H1 (cell line): ENCODE measurements at regions not wholly inside any gene's neighbourhood (a gene's known extent, or its start where the extent isn't known, plus 50 kb on each side); places are given as distances from the start of the nearest gene placed in this dataset.

Source experiments
- CTCF ChIA-PET: fragments of 300-600 bp; sonication (Branson Sonifier 250); formaldehyde crosslinking; loops from one replicate; lab custom pipeline; 2021; ENCODE audit not compliant: partially characterized antibody; lab: Charles Lee
- POLR2A ChIA-PET: fragments of 300-600 bp; sonication (Branson Sonifier 250); formaldehyde crosslinking; loops from one replicate; lab custom pipeline; 2021; ENCODE audit warnings: inconsistent platforms; ENCODE audit not compliant: partially characterized antibody; lab: Charles Lee
- DNase-seq, 2 experiments: peaks; one replicate each; pipeline versions ENCODE4 v3.0.0 to v3.0.0-alpha.2; 2010 to 2022; ENCODE audit warnings: low spot score in 2 of 2, low read depth in 1 of 2, mixed read lengths in 1 of 2
- FAIRE-seq: peaks from 2 replicates; lab custom pipeline; 2011; peaks lifted over from hg19 to GRCh38; lab: Jason Lieb, UNC
- H2AFZ ChIP-seq: 2 replicates; pipeline ENCODE4 v1.8.1; 2012; ENCODE audit warnings: low read length, inconsistent platforms
- H2AK5ac ChIP-seq: 2 replicates; pipeline ENCODE4 v1.6.1; 2013; ENCODE audit warnings: low read depth, low read length
- H2BK120ac ChIP-seq: replicated peaks from 2 replicates; pipeline ENCODE3; 2013; ENCODE audit warnings: low read depth, low read length, inconsistent platforms
- H2BK12ac ChIP-seq: 2 replicates; pipeline ENCODE4 v1.6.1; 2013; ENCODE audit warnings: low read depth, low read length
- H2BK15ac ChIP-seq: 2 replicates; pipeline ENCODE4 v1.6.1; 2013; ENCODE audit warnings: low read length
- H2BK20ac ChIP-seq: 2 replicates; pipeline ENCODE4 v1.6.1; 2013; ENCODE audit warnings: low read length
- H2BK5ac ChIP-seq: 2 replicates; pipeline ENCODE4 v1.6.1; 2013; ENCODE audit warnings: low read depth, low read length
- H3K14ac ChIP-seq: 2 replicates; pipeline ENCODE4 v1.6.1; 2013; ENCODE audit warnings: inconsistent platforms; ENCODE audit not compliant: insufficient read length
- H3K18ac ChIP-seq: 2 replicates; pipeline ENCODE4 v1.6.1; 2013; ENCODE audit warnings: low read length; ENCODE audit errors: extremely low read depth
- H3K23ac ChIP-seq: 2 replicates; pipeline ENCODE4 v1.6.1; 2013; ENCODE audit warnings: inconsistent platforms; ENCODE audit not compliant: insufficient read length
- H3K23me2 ChIP-seq: 2 replicates; pipeline ENCODE4 v1.6.1; 2013; ENCODE audit warnings: low read depth, low read length
- H3K27ac ChIP-seq: 2 replicates; pipeline ENCODE4 v1.6.1; 2011; ENCODE audit warnings: low read depth, low read length, inconsistent platforms
- H3K27me3 ChIP-seq, 4 experiments: replicated peaks in 1 of 4; 1 replicate in 1 of 4; 2 replicates in 3 of 4; pipeline versions ENCODE4 v1.6.1 to v1.8.1; 2011 to 2013; ENCODE audit warnings: low read length in 3 of 4, mild to moderate bottlenecking in 3 of 4, inconsistent platforms in 2 of 4, mixed read lengths in 2 of 4, moderate library complexity in 1 of 4; ENCODE audit not compliant: control insufficient read depth in 3 of 4, insufficient read depth in 3 of 4; ENCODE audit errors: extremely low read depth in 1 of 4
- H3K36me3 ChIP-seq, 4 experiments: 2 replicates each; pipeline versions ENCODE4 v1.6.1 to v1.8.1; 2011 to 2013; ENCODE audit warnings: mild to moderate bottlenecking in 4 of 4, low read length in 3 of 4, moderate library complexity in 2 of 4, control low read depth in 1 of 4, inconsistent platforms in 1 of 4; ENCODE audit not compliant: insufficient read depth in 4 of 4, control insufficient read depth in 2 of 4
- H3K4ac ChIP-seq: replicated peaks from 2 replicates; pipeline ENCODE3; 2013; ENCODE audit warnings: low read length, low read depth, mixed read lengths, inconsistent platforms; ENCODE audit not compliant: insufficient read length
- H3K4me1 ChIP-seq, 4 experiments: replicated peaks in 1 of 4; 1 replicate in 1 of 4; 2 replicates in 3 of 4; pipeline versions ENCODE4 v1.6.1 to v1.8.1; 2011 to 2013; ENCODE audit warnings: low read length in 3 of 4, inconsistent platforms in 2 of 4, mixed read lengths in 1 of 4; ENCODE audit not compliant: insufficient read depth in 4 of 4, control insufficient read depth in 3 of 4
- H3K4me2 ChIP-seq, 2 experiments: 2 replicates each; pipeline versions ENCODE4 v1.6.1 to v1.8.1; 2011 to 2013; ENCODE audit warnings: low read depth in 2 of 2, low read length in 2 of 2, control low read depth in 1 of 2, inconsistent platforms in 1 of 2, mild to moderate bottlenecking in 1 of 2; ENCODE audit not compliant: insufficient read depth in 1 of 2
- H3K4me3 ChIP-seq, 4 experiments: fragments of 200-600, 300-600 bp in 1 of 4; sonication (generic), shearing (Covaris generic), sonication (Bioruptor Twin) in 1 of 4; 2 replicates each; pipeline versions ENCODE4 v1.5.1 to v1.8.1; 2011 to 2016; ENCODE audit warnings: low read length in 4 of 4, low read depth in 3 of 4, control low read depth in 2 of 4, inconsistent platforms in 2 of 4, mild to moderate bottlenecking in 2 of 4, mixed read lengths in 1 of 4, moderate library complexity in 1 of 4; ENCODE audit not compliant: insufficient read depth in 2 of 4; ENCODE audit errors: extremely low read depth in 1 of 4
- H3K56ac ChIP-seq: replicated peaks from 2 replicates; pipeline ENCODE3; 2013; ENCODE audit warnings: low read depth, mild to moderate bottlenecking, mixed read lengths, low read length, inconsistent platforms; ENCODE audit not compliant: insufficient read length
- H3K79me1 ChIP-seq: 2 replicates; pipeline ENCODE4 v1.6.1; 2013; ENCODE audit warnings: low read depth, low read length, control low read depth
- H3K79me2 ChIP-seq, 2 experiments: 2 replicates each; pipeline versions ENCODE4 v1.6.1 to v1.8.1; 2012 to 2013; ENCODE audit warnings: low read length in 2 of 2, mild to moderate bottlenecking in 2 of 2, inconsistent platforms in 1 of 2; ENCODE audit not compliant: insufficient read depth in 2 of 2, control insufficient read depth in 1 of 2
- H3K9ac ChIP-seq, 4 experiments: replicated peaks in 1 of 4; 1 replicate in 1 of 4; 2 replicates in 3 of 4; pipeline versions ENCODE4 v1.6.1 to v1.8.1; 2011 to 2013; ENCODE audit warnings: low read depth in 3 of 4, low read length in 3 of 4, control low read depth in 2 of 4, mild to moderate bottlenecking in 2 of 4, moderate library complexity in 2 of 4, inconsistent platforms in 1 of 4; ENCODE audit errors: extremely low read depth in 1 of 4
- H3K9me3 ChIP-seq, 2 experiments: 2 replicates each; pipeline versions ENCODE4 v1.6.1 to v1.8.1; 2012 to 2013; ENCODE audit warnings: mild to moderate bottlenecking in 2 of 2, moderate library complexity in 2 of 2, control low read depth in 1 of 2, inconsistent platforms in 1 of 2, low read depth in 1 of 2, low read length in 1 of 2, mixed read lengths in 1 of 2; ENCODE audit not compliant: insufficient read depth in 2 of 2
- H4K20me1 ChIP-seq, 2 experiments: replicated peaks in 1 of 2; 2 replicates each; pipeline versions ENCODE3 to v1.8.1; 2011 to 2013; ENCODE audit warnings: inconsistent platforms in 2 of 2, low read length in 2 of 2, mild to moderate bottlenecking in 1 of 2; ENCODE audit not compliant: insufficient read depth in 2 of 2, control insufficient read depth in 1 of 2
- H4K5ac ChIP-seq: 2 replicates; pipeline ENCODE4 v1.6.1; 2013; ENCODE audit warnings: low read length, low read depth, mixed read lengths, inconsistent platforms; ENCODE audit not compliant: insufficient read length
- H4K8ac ChIP-seq: 2 replicates; pipeline ENCODE4 v1.8.0; 2013; ENCODE audit warnings: mild to moderate bottlenecking, moderate library complexity, low read length, inconsistent platforms; ENCODE audit not compliant: insufficient read depth; ENCODE audit errors: extremely low read depth
- H4K91ac ChIP-seq: replicated peaks from 2 replicates; pipeline ENCODE3; 2013; ENCODE audit warnings: low read length, mixed read lengths, inconsistent platforms; ENCODE audit not compliant: insufficient read length
- ASH2L ChIP-seq: fragments of 200-600, 300-600 bp; sonication (generic); IDR thresholded peaks from one replicate; pipeline ENCODE4 v1.7.1; 2017; ENCODE audit warnings: low read length
- CBX8 ChIP-seq: fragments of 300-800, 300-1000 bp; sonication (generic); IDR thresholded peaks from 2 replicates; pipeline ENCODE4 v1.7.1; 2016; ENCODE audit warnings: low read depth, low read length, borderline replicate concordance
- CEBPB ChIP-seq: IDR thresholded peaks from 2 replicates; pipeline ENCODE4 v1.6.1; 2012; ENCODE audit warnings: low read depth, low read length
- EGR1 ChIP-seq: IDR thresholded peaks from 2 replicates; pipeline ENCODE4 v1.6.1; 2011; ENCODE audit warnings: low read depth, low read length, borderline replicate concordance
- FOSL1 ChIP-seq: IDR thresholded peaks from 2 replicates; pipeline ENCODE4 v1.6.1; 2011; ENCODE audit warnings: mild to moderate bottlenecking, low read depth, low read length, moderate library complexity; ENCODE audit not compliant: insufficient read depth
- GTF2F1 ChIP-seq: IDR thresholded peaks from 2 replicates; pipeline ENCODE4 v1.6.1; 2012; ENCODE audit warnings: low read depth, low read length, improper control_type of control experiment, borderline replicate concordance
- HDAC2 ChIP-seq, 2 experiments: fragments of 300-600 bp in 1 of 2; sonication (generic) in 1 of 2; IDR thresholded peaks; 2 replicates each; pipeline ENCODE4 v1.6.1; 2011 to 2012; ENCODE audit warnings: low read depth in 2 of 2, low read length in 2 of 2, mild to moderate bottlenecking in 2 of 2, moderate library complexity in 2 of 2, borderline replicate concordance in 1 of 2, inconsistent platforms in 1 of 2
- HDAC6 ChIP-seq: IDR thresholded peaks from one replicate; pipeline ENCODE4 v1.7.1; 2012; ENCODE audit warnings: low read depth, mild to moderate bottlenecking, inconsistent platforms, low read length, moderate library complexity
- POLR2A ChIP-seq, 2 experiments: IDR thresholded peaks; 1 replicate in 1 of 2; 2 replicates in 1 of 2; pipeline ENCODE4 v1.6.1; 2011; ENCODE audit warnings: low read depth in 2 of 2, low read length in 2 of 2, mild to moderate bottlenecking in 2 of 2; ENCODE audit errors: control extremely low read depth in 1 of 2
- RXRA ChIP-seq: IDR thresholded peaks from 2 replicates; pipeline ENCODE4 v1.6.1; 2011; ENCODE audit warnings: low read depth, mild to moderate bottlenecking, low read length, moderate library complexity; ENCODE audit not compliant: insufficient read depth
- SIX5 ChIP-seq: IDR thresholded peaks from 2 replicates; pipeline ENCODE4 v1.6.1; 2011; ENCODE audit warnings: mild to moderate bottlenecking, low read depth, low read length
- TAF1 ChIP-seq: IDR thresholded peaks from 2 replicates; pipeline ENCODE4 v1.6.1; 2011; ENCODE audit warnings: mild to moderate bottlenecking, low read depth, low read length
- WGBS, 2 experiments: shearing (Covaris generic) in 1 of 2; methylation state at CpG; one replicate each; pipeline versions ENCODE4 v1.1.6 to v1.1.7; 2013 to 2015; ENCODE audit warnings: low lambda C conversion rate in 2 of 2, mixed read lengths in 2 of 2, inconsistent platforms in 1 of 2, low coverage in 1 of 2, missing lambda C conversion rate in 1 of 2; ENCODE audit not compliant: insufficient replicate concordance in 2 of 2, insufficient coverage in 1 of 2, insufficient read length in 1 of 2; ENCODE audit errors: extremely low coverage in 1 of 2, missing lambda C conversion rate in 1 of 2; 5-methylcytosine and 5-hydroxymethylcytosine counted together
- TF ChIP-seq, protein P1 (sequence below), 3 experiments: IDR thresholded peaks; 1 replicate in 2 of 3; 2 replicates in 1 of 3; pipeline versions ENCODE4 v1.5.1 to v1.6.1; 2011; ENCODE audit warnings: low read length in 3 of 3, mild to moderate bottlenecking in 3 of 3, inconsistent platforms in 2 of 3, low read depth in 1 of 3, moderate library complexity in 1 of 3; ENCODE audit not compliant: insufficient read depth in 1 of 3; ENCODE audit errors: control extremely low read depth in 1 of 3

DNA sequence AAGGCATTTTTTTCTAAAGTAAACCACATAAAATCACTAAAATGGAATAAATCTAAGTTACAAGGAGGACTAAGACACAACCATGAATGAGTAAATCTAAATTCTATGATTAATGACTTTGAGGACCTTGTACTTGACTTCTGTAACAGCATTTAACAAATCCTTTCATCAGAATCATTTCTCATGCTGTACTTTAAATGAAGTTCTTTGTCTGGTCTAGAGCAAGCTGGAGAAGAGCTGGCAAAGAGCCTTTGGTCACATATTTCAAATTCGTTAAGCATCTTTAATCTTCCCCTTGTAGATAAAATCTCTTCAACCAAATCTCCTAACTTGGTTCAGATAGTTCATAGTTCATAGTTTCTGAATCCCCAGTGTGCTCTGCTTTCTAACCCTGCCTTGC lies 405.4 kb downstream of the PTPRC start:
- H4K91ac ChIP-seq = no peak overlapping the region
- no peak overlapping the region for H3K4me3 ChIP-seq
- no peaks in the 10 kb centered on the region for H3K79me1 ChIP-seq
- H2BK120ac ChIP-seq = no peak overlapping the region
- H2AFZ ChIP-seq = no peak overlapping the region
- no peaks in the 10 kb centered on the region for H3K79me2 ChIP-seq
- 95% methylated on average over 1 of the region's 1 CpG; no CpG with 5 or more reads in 1 of the 2 experiments for WGBS, 2 experiments
- no peaks in the 10 kb centered on the region for H3K36me3 ChIP-seq
- no peak overlapping the region for H4K8ac ChIP-seq
- H2BK15ac ChIP-seq = no peak overlapping the region
- POLR2A ChIA-PET = no interaction called here
- H4K20me1 ChIP-seq = no peaks in the 10 kb centered on the region
- H3K23me2 ChIP-seq = no peaks in the 10 kb centered on the region
- H2AK5ac ChIP-seq = no peak overlapping the region
- H3K23ac ChIP-seq = no peak overlapping the region
- no peak overlapping the region for H2BK5ac ChIP-seq
- no peak overlapping the region for H3K4ac ChIP-seq
- DNase-seq = no peak
- no peak overlapping the region for H4K5ac ChIP-seq
- H3K56ac ChIP-seq = no peak overlapping the region
- no peak for FAIRE-seq
- H3K4me1 ChIP-seq = no peaks in the 10 kb centered on the region
- H3K27ac ChIP-seq = no peak overlapping the region
- H2BK20ac ChIP-seq = no peak overlapping the region
- H3K18ac ChIP-seq = no peak overlapping the region
- H3K27me3 ChIP-seq = no peaks in the 10 kb centered on the region
- no peak overlapping the region for H2BK12ac ChIP-seq
- H3K9me3 ChIP-seq = no peaks in the 10 kb centered on the region
- no peak overlapping the region for H3K9ac ChIP-seq
- H3K4me2 ChIP-seq = no peak overlapping the region
- CTCF ChIA-PET = no interaction called here
- H3K14ac ChIP-seq = no peak overlapping the region
- TF ChIP-seq ASH2L (no peak), SIX5 (no peak), TAF1 (no peak), GTF2F1 (no peak), RXRA (no peak), CBX8 (no peak), CEBPB (no peak), FOSL1 (no peak), HDAC6 (no peak), POLR2A (IDR thresholded peaks at IDR 0.05; ENCODE audit: control extremely low read depth in 1 of 2, low read depth in 2 of 2, low read length in 2 of 2) (no peak), EGR1 (no peak), HDAC2 (IDR thresholded peaks at IDR 0.05; ENCODE audit: borderline replicate concordance in 1 of 2, low read depth in 2 of 2, low read length in 2 of 2) (no peak)
- TF ChIP-seq, protein P1, sequence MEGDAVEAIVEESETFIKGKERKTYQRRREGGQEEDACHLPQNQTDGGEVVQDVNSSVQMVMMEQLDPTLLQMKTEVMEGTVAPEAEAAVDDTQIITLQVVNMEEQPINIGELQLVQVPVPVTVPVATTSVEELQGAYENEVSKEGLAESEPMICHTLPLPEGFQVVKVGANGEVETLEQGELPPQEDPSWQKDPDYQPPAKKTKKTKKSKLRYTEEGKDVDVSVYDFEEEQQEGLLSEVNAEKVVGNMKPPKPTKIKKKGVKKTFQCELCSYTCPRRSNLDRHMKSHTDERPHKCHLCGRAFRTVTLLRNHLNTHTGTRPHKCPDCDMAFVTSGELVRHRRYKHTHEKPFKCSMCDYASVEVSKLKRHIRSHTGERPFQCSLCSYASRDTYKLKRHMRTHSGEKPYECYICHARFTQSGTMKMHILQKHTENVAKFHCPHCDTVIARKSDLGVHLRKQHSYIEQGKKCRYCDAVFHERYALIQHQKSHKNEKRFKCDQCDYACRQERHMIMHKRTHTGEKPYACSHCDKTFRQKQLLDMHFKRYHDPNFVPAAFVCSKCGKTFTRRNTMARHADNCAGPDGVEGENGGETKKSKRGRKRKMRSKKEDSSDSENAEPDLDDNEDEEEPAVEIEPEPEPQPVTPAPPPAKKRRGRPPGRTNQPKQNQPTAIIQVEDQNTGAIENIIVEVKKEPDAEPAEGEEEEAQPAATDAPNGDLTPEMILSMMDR (IDR thresholded peaks at IDR 0.05; ENCODE audit: control extremely low read depth in 1 of 3, insufficient read depth in 1 of 3, low read depth in 1 of 3, low read length in 3 of 3) = no peak
